IMR-90 (cell line): ENCODE measurements at regions not wholly inside any gene's neighbourhood (a gene's known extent, or its start where the extent isn't known, plus 50 kb on each side); places are given as distances from the start of the nearest gene placed in this dataset.

Experiments used
- ATAC-seq: fragments of 200-7000 bp; cut with Tn5 transposase; 2 replicates; pipeline ENCODE4 v1.9.1; 2020; ENCODE audit warnings: low read depth, mild to moderate bottlenecking, moderate library complexity
- BruUV-seq: library from RNA; stranded (reverse); fragments of 400-500 nt; replicated peaks from 2 replicates; lab custom pipeline; 2021; lab: Mats Ljungman, UMichigan
- CTCF ChIA-PET: fragments of 300-600 bp; formaldehyde crosslinking; extraction: SDS; loops from one replicate; lab custom pipeline; 2021; ENCODE audit warnings: antibody characterized with exemption; lab: Yijun Ruan, JAX
- POLR2A ChIA-PET: fragments of 300-600 bp; sonication (Branson Sonifier 250); formaldehyde crosslinking; loops from one replicate; lab custom pipeline; 2022; ENCODE audit warnings: antibody characterized with exemption; ENCODE audit not compliant: unreplicated experiment; lab: Charles Lee
- DNase-seq: peaks from one replicate; pipeline ENCODE4 v3.0.0; 2013
- H2AFZ ChIP-seq: replicated peaks from 2 replicates; pipeline ENCODE3; 2013; ENCODE audit warnings: low read length, mild to moderate bottlenecking; ENCODE audit not compliant: poor library complexity
- H2AK5ac ChIP-seq: 2 replicates; pipeline ENCODE4 v1.6.1; 2013; ENCODE audit warnings: low read depth, low read length, inconsistent platforms
- H2AK9ac ChIP-seq: replicated peaks from 2 replicates; pipeline ENCODE3; 2013; ENCODE audit warnings: mild to moderate bottlenecking, low read depth, low read length, moderate library complexity; ENCODE audit not compliant: poor library complexity
- H2BK120ac ChIP-seq: 2 replicates; pipeline ENCODE4 v1.6.1; 2013; ENCODE audit warnings: low read depth, low read length, inconsistent platforms
- H2BK15ac ChIP-seq: 3 replicates; pipeline ENCODE4 v1.6.1; 2013; ENCODE audit warnings: low read depth, low read length, inconsistent platforms
- H2BK20ac ChIP-seq: 2 replicates; pipeline ENCODE4 v1.6.1; 2013; ENCODE audit warnings: low read depth, mild to moderate bottlenecking, inconsistent platforms, low read length, moderate library complexity
- H2BK5ac ChIP-seq: 2 replicates; pipeline ENCODE4 v1.6.1; 2013; ENCODE audit warnings: mild to moderate bottlenecking, low read depth, low read length, inconsistent platforms; ENCODE audit not compliant: poor library complexity, severe bottlenecking
- H3K14ac ChIP-seq: replicated peaks from 2 replicates; pipeline ENCODE4 v1.6.1; 2013; ENCODE audit warnings: low read depth, low read length, inconsistent platforms
- H3K18ac ChIP-seq: 2 replicates; pipeline ENCODE4 v1.6.1; 2013; ENCODE audit warnings: low read depth, low read length, control low read depth
- H3K23ac ChIP-seq: 2 replicates; pipeline ENCODE4 v1.6.1; 2013; ENCODE audit warnings: low read depth, low read length, inconsistent platforms
- H3K27ac ChIP-seq: 2 replicates; pipeline ENCODE4 v1.5.1; 2013; ENCODE audit warnings: mild to moderate bottlenecking, control low read depth, low read length; ENCODE audit not compliant: insufficient read depth
- H3K27me3 ChIP-seq: 2 replicates; pipeline ENCODE4 v1.6.1; 2013; ENCODE audit warnings: low read length; ENCODE audit not compliant: control insufficient read depth, insufficient read depth
- H3K36me3 ChIP-seq: 2 replicates; pipeline ENCODE4 v1.6.1; 2013; ENCODE audit warnings: low read length, mixed read lengths; ENCODE audit not compliant: control insufficient read depth, insufficient read depth
- H3K4ac ChIP-seq: 2 replicates; pipeline ENCODE4 v1.6.1; 2013; ENCODE audit warnings: low read depth, low read length, inconsistent platforms
- H3K4me1 ChIP-seq: 2 replicates; pipeline ENCODE4 v1.6.1; 2013; ENCODE audit warnings: low read length, mixed read lengths; ENCODE audit not compliant: control insufficient read depth, insufficient read depth
- H3K4me2 ChIP-seq: 2 replicates; pipeline ENCODE4 v1.6.1; 2013; ENCODE audit warnings: low read depth, mild to moderate bottlenecking, control low read depth, low read length, moderate library complexity
- H3K4me3 ChIP-seq: 2 replicates; pipeline ENCODE4 v1.5.1; 2013; ENCODE audit warnings: low read depth, mild to moderate bottlenecking, control low read depth, low read length, moderate library complexity; ENCODE audit not compliant: insufficient read depth
- H3K56ac ChIP-seq: 2 replicates; pipeline ENCODE4 v1.6.1; 2013; ENCODE audit warnings: low read length, inconsistent platforms; ENCODE audit not compliant: insufficient read depth; ENCODE audit errors: extremely low read depth
- H3K79me1 ChIP-seq, 2 experiments: 2 replicates each; pipeline ENCODE4 v1.6.1; 2013; ENCODE audit warnings: low read length in 2 of 2, inconsistent platforms in 1 of 2, low read depth in 1 of 2
- H3K9ac ChIP-seq: 2 replicates; pipeline ENCODE4 v1.6.1; 2013; ENCODE audit warnings: low read depth, low read length, control low read depth
- H3K9me1 ChIP-seq: 2 replicates; pipeline ENCODE4 v1.6.1; 2013; ENCODE audit warnings: low read length, inconsistent platforms; ENCODE audit not compliant: insufficient read depth
- H3K9me3 ChIP-seq: 2 replicates; pipeline ENCODE4 v1.6.1; 2013; ENCODE audit warnings: low read length; ENCODE audit not compliant: control insufficient read depth, insufficient read depth
- H4K20me1 ChIP-seq: 2 replicates; pipeline ENCODE4 v1.6.1; 2013; ENCODE audit warnings: low read length, inconsistent platforms; ENCODE audit not compliant: insufficient read depth
- H4K5ac ChIP-seq: 2 replicates; pipeline ENCODE4 v1.6.1; 2013; ENCODE audit warnings: mild to moderate bottlenecking, low read depth, low read length, control low read depth
- H4K8ac ChIP-seq, 2 experiments: 2 replicates each; pipeline ENCODE4 v1.6.1; 2013; ENCODE audit warnings: low read depth in 2 of 2, low read length in 2 of 2, control low read depth in 1 of 2, inconsistent platforms in 1 of 2
- H4K91ac ChIP-seq: 2 replicates; pipeline ENCODE4 v1.6.1; 2013; ENCODE audit warnings: low read depth, low read length, inconsistent platforms; ENCODE audit not compliant: insufficient read depth
- BHLHE40 ChIP-seq: fragments of 150-350 bp; IDR thresholded peaks from 2 replicates; pipeline ENCODE4 v1.6.1; 2016; ENCODE audit warnings: mild to moderate bottlenecking, low read depth, low read length
- CEBPB ChIP-seq: IDR thresholded peaks from 2 replicates; pipeline ENCODE4 v1.6.1; 2012; ENCODE audit warnings: low read depth, low read length, improper control_type of control experiment
- CHD1 ChIP-seq: IDR thresholded peaks from 2 replicates; pipeline ENCODE4 v1.6.1; 2012; ENCODE audit warnings: low read depth, low read length, improper control_type of control experiment
- FOS ChIP-seq: fragments of 150-350 bp; IDR thresholded peaks from 2 replicates; pipeline ENCODE4 v1.6.1; 2016; ENCODE audit warnings: low read depth, low read length
- MAFK ChIP-seq: IDR thresholded peaks from 2 replicates; pipeline ENCODE4 v1.6.1; 2012; ENCODE audit warnings: low read depth, low read length, improper control_type of control experiment
- MAZ ChIP-seq: IDR thresholded peaks from 2 replicates; pipeline ENCODE4 v1.6.1; 2012; ENCODE audit warnings: low read depth, mild to moderate bottlenecking, low read length, improper control_type of control experiment, moderate library complexity, borderline replicate concordance
- MXI1 ChIP-seq: IDR thresholded peaks from 2 replicates; pipeline ENCODE4 v1.6.1; 2012; ENCODE audit warnings: low read depth, mild to moderate bottlenecking, low read length, moderate library complexity, borderline replicate concordance
- NFE2L2 ChIP-seq: fragments of 150-350 bp; IDR thresholded peaks from 2 replicates; pipeline ENCODE4 v1.6.1; 2016; ENCODE audit warnings: low read depth, mild to moderate bottlenecking, low read length
- POLR2A ChIP-seq: IDR thresholded peaks from 2 replicates; pipeline ENCODE4 v1.6.1; 2012; ENCODE audit warnings: mild to moderate bottlenecking, low read depth, low read length
- RAD21 ChIP-seq: IDR thresholded peaks from 2 replicates; pipeline ENCODE4 v1.6.1; 2012; ENCODE audit warnings: low read length, improper control_type of control experiment
- RCOR1 ChIP-seq: IDR thresholded peaks from 2 replicates; pipeline ENCODE4 v1.6.1; 2012; ENCODE audit warnings: mild to moderate bottlenecking, low read length, improper control_type of control experiment; ENCODE audit not compliant: insufficient replicate concordance
- RFX5 ChIP-seq: IDR thresholded peaks from 2 replicates; pipeline ENCODE4 v1.8.0; 2012; ENCODE audit warnings: low read depth, mild to moderate bottlenecking, low read length, moderate library complexity
- SMC3 ChIP-seq: fragments of 150-350 bp; IDR thresholded peaks from 2 replicates; pipeline ENCODE4 v1.6.1; 2016; ENCODE audit warnings: low read depth, mild to moderate bottlenecking, antibody characterized with exemption, low read length, moderate library complexity
- WGBS, 2 experiments: methylation state at CpG; one replicate each; pipeline versions ENCODE4 v1.1.5 to v1.1.7; 2013; ENCODE audit warnings: missing lambda C conversion rate in 2 of 2; ENCODE audit not compliant: insufficient read length in 1 of 2; ENCODE audit errors: extremely low coverage in 2 of 2; 5-methylcytosine and 5-hydroxymethylcytosine counted together
- dilution Hi-C: fragments of 300-500 bp; cut with HindIII; formaldehyde crosslinking; loops from one replicate; pipeline ENCODE4 v1.14.3; 2018; ENCODE audit warnings: low sequenced_read_pairs; ENCODE audit not compliant: unreplicated experiment
- in situ Hi-C: fragments of 300-500 bp; cut with MboI; formaldehyde crosslinking; loops from 3 replicates; pipeline ENCODE4 v1.14.3; 2019; ENCODE audit warnings: low sequenced_read_pairs, inconsistent platforms, mixed read lengths
- intact Hi-C: fragments of 100-400 bp; cut with micrococcal nuclease; formaldehyde crosslinking; loops from 2 replicates; pipeline ENCODE4 v1.10.0; 2022
- TF ChIP-seq, protein P1 (sequence below): conservative IDR thresholded peaks from 2 replicates; pipeline ENCODE4 v1.5.1; 2012; ENCODE audit warnings: mild to moderate bottlenecking, low read depth, low read length, improper control_type of control experiment
- TF ChIP-seq, protein P2 (sequence below): fragments of 150-350 bp; IDR thresholded peaks from 2 replicates; pipeline ENCODE4 v1.6.1; 2017; ENCODE audit warnings: mild to moderate bottlenecking, antibody characterized with exemption, low read length, low read depth

DNA sequence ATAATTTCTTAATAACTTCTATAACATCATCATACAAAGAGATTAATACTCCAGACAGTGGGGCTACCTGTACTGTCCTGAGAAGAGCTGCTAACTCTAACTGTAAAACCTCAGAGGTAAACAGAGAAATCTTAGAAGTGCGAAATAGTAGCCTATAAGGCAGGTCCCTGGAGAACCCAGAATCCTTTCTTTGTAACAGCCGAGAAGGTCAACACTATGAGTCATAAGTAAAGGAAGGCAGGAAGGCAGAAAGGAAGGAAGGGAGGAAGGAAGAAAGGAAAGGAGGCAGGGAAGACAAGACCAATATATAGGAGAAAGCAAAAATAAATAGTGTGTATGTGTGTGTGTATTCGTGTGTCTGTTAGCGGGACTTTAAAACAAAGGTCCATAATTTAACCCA, 540.6 kb downstream of the ZWINT start:
- CTCF ChIA-PET: no interaction called here
- DNase-seq (no peak), ATAC-seq (no peak)
- Histone ChIP-seq H3K4ac (no peak overlapping the region), H2BK20ac (no peak overlapping the region), H3K56ac (no peak overlapping the region), H3K27ac (no peak overlapping the region), H3K4me1 (no peaks in the 10 kb centered on the region), H2AFZ (no peak overlapping the region), H4K8ac (no peak overlapping the region), H3K14ac (no peak overlapping the region), H3K9ac (no peak overlapping the region), H2AK9ac (no peak overlapping the region), H2BK120ac (no peak overlapping the region), H4K5ac (no peak overlapping the region), H2AK5ac (no peak overlapping the region), H4K20me1 (no peaks in the 10 kb centered on the region), H3K18ac (no peak overlapping the region), H2BK15ac (no peak overlapping the region), H4K91ac (no peak overlapping the region), H3K27me3 (no peaks in the 10 kb centered on the region), H3K9me1 (no peaks in the 10 kb centered on the region), H3K36me3 (no peaks in the 10 kb centered on the region), H3K79me1 (no peaks in the 10 kb centered on the region), H3K23ac (no peak overlapping the region), H2BK5ac (no peak overlapping the region), H3K4me3 (no peak overlapping the region), H3K9me3 (peaks cover 5% of the 10 kb centered on the region), H3K4me2 (no peak overlapping the region)
- TF ChIP-seq MAZ: no peak
- TF ChIP-seq RFX5: no peak
- TF ChIP-seq MXI1: no peak
- TF ChIP-seq, protein P1, sequence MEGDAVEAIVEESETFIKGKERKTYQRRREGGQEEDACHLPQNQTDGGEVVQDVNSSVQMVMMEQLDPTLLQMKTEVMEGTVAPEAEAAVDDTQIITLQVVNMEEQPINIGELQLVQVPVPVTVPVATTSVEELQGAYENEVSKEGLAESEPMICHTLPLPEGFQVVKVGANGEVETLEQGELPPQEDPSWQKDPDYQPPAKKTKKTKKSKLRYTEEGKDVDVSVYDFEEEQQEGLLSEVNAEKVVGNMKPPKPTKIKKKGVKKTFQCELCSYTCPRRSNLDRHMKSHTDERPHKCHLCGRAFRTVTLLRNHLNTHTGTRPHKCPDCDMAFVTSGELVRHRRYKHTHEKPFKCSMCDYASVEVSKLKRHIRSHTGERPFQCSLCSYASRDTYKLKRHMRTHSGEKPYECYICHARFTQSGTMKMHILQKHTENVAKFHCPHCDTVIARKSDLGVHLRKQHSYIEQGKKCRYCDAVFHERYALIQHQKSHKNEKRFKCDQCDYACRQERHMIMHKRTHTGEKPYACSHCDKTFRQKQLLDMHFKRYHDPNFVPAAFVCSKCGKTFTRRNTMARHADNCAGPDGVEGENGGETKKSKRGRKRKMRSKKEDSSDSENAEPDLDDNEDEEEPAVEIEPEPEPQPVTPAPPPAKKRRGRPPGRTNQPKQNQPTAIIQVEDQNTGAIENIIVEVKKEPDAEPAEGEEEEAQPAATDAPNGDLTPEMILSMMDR: no peak
- TF ChIP-seq RAD21: no peak
- no peak for TF ChIP-seq RCOR1
- TF ChIP-seq SMC3: no peak
- TF ChIP-seq CEBPB: no peak
- TF ChIP-seq BHLHE40: no peak
- TF ChIP-seq, protein P2, sequence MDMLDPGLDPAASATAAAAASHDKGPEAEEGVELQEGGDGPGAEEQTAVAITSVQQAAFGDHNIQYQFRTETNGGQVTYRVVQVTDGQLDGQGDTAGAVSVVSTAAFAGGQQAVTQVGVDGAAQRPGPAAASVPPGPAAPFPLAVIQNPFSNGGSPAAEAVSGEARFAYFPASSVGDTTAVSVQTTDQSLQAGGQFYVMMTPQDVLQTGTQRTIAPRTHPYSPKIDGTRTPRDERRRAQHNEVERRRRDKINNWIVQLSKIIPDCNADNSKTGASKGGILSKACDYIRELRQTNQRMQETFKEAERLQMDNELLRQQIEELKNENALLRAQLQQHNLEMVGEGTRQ: no peak
- no peak for TF ChIP-seq CHD1
- no peak for TF ChIP-seq FOS
- TF ChIP-seq NFE2L2: no peak
- no peak for TF ChIP-seq MAFK
- TF ChIP-seq POLR2A: no peak
- POLR2A ChIA-PET: no interaction called here
- WGBS, 2 experiments: 50% methylated on average over 2 of the region's 4 CpGs; no CpG with 5 or more reads in 1 of the 2 experiments
- no TSS peak for BruUV-seq
- in situ Hi-C loops: no loop called here
- dilution Hi-C loops: no loop called here
- intact Hi-C loops: no loop called here
